Erythroblast (primary cell): ENCODE measurements at regions not wholly inside any gene's neighbourhood (a gene's known extent, or its start where the extent isn't known, plus 50 kb on each side); places are given as distances from the start of the nearest gene placed in this dataset.

Experiments used
- GATA1 ChIP-seq: IDR thresholded peaks from 2 replicates; pipeline ENCODE4 v1.6.1; 2011; ENCODE audit warnings: low read depth, mild to moderate bottlenecking, control low read depth, low read length, moderate library complexity
- POLR2A ChIP-seq: IDR thresholded peaks from 2 replicates; pipeline ENCODE4 v1.6.1; 2011; ENCODE audit warnings: mild to moderate bottlenecking, low read length

DNA sequence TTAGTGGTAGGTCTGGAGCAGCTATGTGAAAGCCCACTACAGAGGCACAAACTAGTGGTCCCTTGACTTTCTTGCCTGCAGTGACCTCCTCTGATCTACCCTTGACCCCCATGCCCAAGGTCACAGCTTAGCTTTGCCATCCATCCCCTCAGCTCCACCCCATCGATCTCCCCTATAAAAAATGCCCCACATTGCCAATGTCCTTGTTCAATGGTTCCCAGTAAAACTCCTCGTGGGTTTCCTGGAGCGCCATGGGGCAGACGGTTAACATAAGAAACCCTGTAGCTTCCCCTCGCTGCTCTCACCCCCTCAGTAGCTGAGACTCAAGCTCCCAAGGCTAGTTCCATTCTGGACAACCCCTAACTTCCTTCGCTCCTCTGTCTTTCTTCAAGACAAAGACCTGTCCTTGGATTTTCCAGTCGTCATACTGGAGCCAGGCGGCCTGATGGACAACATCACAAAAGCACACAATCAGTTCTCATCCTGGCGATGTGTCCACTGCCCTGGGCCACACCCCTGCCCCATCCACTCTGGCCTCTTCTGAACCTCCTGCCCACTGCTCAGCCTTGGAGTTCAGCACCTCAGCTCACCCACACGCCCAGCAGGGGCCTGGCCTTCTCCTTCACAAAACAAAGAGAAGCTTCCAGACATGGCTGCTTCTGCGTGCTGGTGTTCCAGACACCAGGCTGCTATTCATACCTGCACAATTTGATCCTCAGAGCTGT lies 1429.3 kb downstream of the BRD1 start:
- TF ChIP-seq POLR2A (no peak), GATA1 (no peak)
